A549 (cell line): ENCODE measurements at regions not wholly inside any gene's neighbourhood (a gene's known extent, or its start where the extent isn't known, plus 50 kb on each side); places are given as distances from the start of the nearest gene placed in this dataset.

Experiments used
- ATAC-seq, 2 experiments: fragments of 200-7000 bp in 1 of 2; fragments of >200 bp in 1 of 2; cut with Nextera tagmentation in 1 of 2; cut with Tn5 transposase in 1 of 2; 3 replicates each; pipeline versions ENCODE4 v1.8.0 to v1.9.1; 2018 to 2020; ENCODE audit warnings: mild to moderate bottlenecking in 1 of 2, moderate library complexity in 1 of 2
- CTCF ChIA-PET: fragments of 300-600 bp; sonication (Branson Sonifier 250); formaldehyde crosslinking; extraction: SDS; loops from one replicate; lab custom pipeline; 2021; ENCODE audit warnings: antibody characterized with exemption, inconsistent platforms; lab: Yijun Ruan, JAX
- POLR2A ChIA-PET: fragments of 350-600 bp; formaldehyde crosslinking; extraction: SDS; loops from one replicate; lab custom pipeline; 2021; ENCODE audit warnings: antibody characterized with exemption, inconsistent platforms; lab: Yijun Ruan, JAX
- DNase-seq, 2 experiments: peaks; one replicate each; pipeline versions ENCODE4 v3.0.0 to v3.0.0-alpha.2; 2011 to 2016; ENCODE audit warnings: low read depth in 1 of 2, low spot score in 1 of 2
- FAIRE-seq: peaks from 2 replicates; lab custom pipeline; 2011; peaks lifted over from hg19 to GRCh38; lab: Jason Lieb, UNC
- H3K27ac ChIP-seq, 2 experiments: fragments of >200 bp; sonication (Bioruptor Twin); formaldehyde crosslinking; 3 replicates each; pipeline ENCODE4 v1.5.1; 2016 to 2017
- H3K4me1 ChIP-seq: fragments of >200 bp; sonication (Bioruptor Twin); formaldehyde crosslinking; 3 replicates; pipeline ENCODE4 v1.6.1; 2016
- H3K4me2 ChIP-seq: fragments of >200 bp; sonication (Bioruptor Twin); formaldehyde crosslinking; 3 replicates; pipeline ENCODE4 v1.6.1; 2016
- H3K4me3 ChIP-seq: fragments of >200 bp; sonication (Bioruptor Twin); formaldehyde crosslinking; 3 replicates; pipeline ENCODE4 v1.5.1; 2016
- H3K9me3 ChIP-seq: fragments of >200 bp; sonication (Bioruptor Twin); formaldehyde crosslinking; 3 replicates; pipeline ENCODE4 v1.6.1; 2016
- BHLHE40 ChIP-seq: IDR thresholded peaks from 2 replicates; pipeline ENCODE4 v1.6.1; 2012; ENCODE audit warnings: low read depth, low read length, inconsistent platforms
- CBX2 ChIP-seq: fragments of 200-600 bp; sonication (generic); IDR thresholded peaks from 2 replicates; pipeline ENCODE4 v1.6.1; 2016; ENCODE audit warnings: low read depth, mild to moderate bottlenecking, borderline replicate concordance
- CHD2 ChIP-seq: fragments of 150-350 bp; IDR thresholded peaks from 2 replicates; pipeline ENCODE4 v1.6.1; 2014; ENCODE audit warnings: low read length; ENCODE audit not compliant: partially characterized antibody
- CHD4 ChIP-seq: fragments of 200-600 bp; sonication (generic); IDR thresholded peaks from 2 replicates; pipeline ENCODE4 v1.6.1; 2016; ENCODE audit warnings: antibody characterized with exemption, mild to moderate bottlenecking, borderline replicate concordance
- ESRRA ChIP-seq: fragments of 150-350 bp; IDR thresholded peaks from 2 replicates; pipeline ENCODE4 v1.6.1; 2014; ENCODE audit warnings: mild to moderate bottlenecking, low read length, borderline replicate concordance
- GATA3 ChIP-seq: IDR thresholded peaks from 2 replicates; pipeline ENCODE4 v1.6.1; 2012; ENCODE audit warnings: borderline replicate concordance
- HDAC2 ChIP-seq: fragments of 200-600 bp; sonication (generic); IDR thresholded peaks from 2 replicates; pipeline ENCODE4 v1.6.1; 2016
- HEYL ChIP-seq: fragments of 250-450 bp; sonication (Bioruptor Pico); IDR thresholded peaks from 2 replicates; pipeline ENCODE4 v1.8.0; 2021; ENCODE audit warnings: mild to moderate bottlenecking, moderate library complexity
- HOXB5 ChIP-seq: fragments of 250-450 bp; sonication (Bioruptor Pico); IDR thresholded peaks from 2 replicates; pipeline ENCODE4 v1.5.0; 2020; ENCODE audit warnings: mild to moderate bottlenecking, moderate library complexity
- KDM5A ChIP-seq: fragments of 200-600 bp; sonication (generic); IDR thresholded peaks from 2 replicates; pipeline ENCODE4 v1.6.1; 2016; ENCODE audit warnings: antibody characterized with exemption, mild to moderate bottlenecking
- MAZ ChIP-seq: fragments of 150-350 bp; IDR thresholded peaks from 2 replicates; pipeline ENCODE4 v1.6.1; 2014; ENCODE audit warnings: antibody characterized with exemption, low read depth, low read length, borderline replicate concordance
- NR3C1 ChIP-seq: fragments of >200 bp; sonication (Bioruptor Twin); formaldehyde crosslinking; IDR thresholded peaks from 3 replicates; pipeline ENCODE4 v1.6.1; 2017
- PHF8 ChIP-seq: fragments of 200-600 bp; sonication (generic); IDR thresholded peaks from 2 replicates; pipeline ENCODE4 v1.6.1; 2016; ENCODE audit warnings: low read depth, mild to moderate bottlenecking, antibody characterized with exemption, moderate library complexity, borderline replicate concordance
- POLR2A ChIP-seq: IDR thresholded peaks from 2 replicates; pipeline ENCODE4 v1.6.1; 2012; ENCODE audit warnings: mild to moderate bottlenecking, low read length
- RAD21 ChIP-seq, 2 experiments: fragments of >200 bp in 1 of 2; sonication (Bioruptor Twin) in 1 of 2; formaldehyde crosslinking in 1 of 2; IDR thresholded peaks in 1 of 2; conservative IDR thresholded peaks in 1 of 2; 2 replicates in 1 of 2; 3 replicates in 1 of 2; pipeline ENCODE4 v1.6.1; 2012 to 2018; ENCODE audit warnings: inconsistent platforms in 1 of 2
- RCOR1 ChIP-seq: fragments of 150-350 bp; IDR thresholded peaks from 2 replicates; pipeline ENCODE4 v1.6.1; 2014; ENCODE audit warnings: antibody characterized with exemption, low read length, low read depth
- RFX5 ChIP-seq: fragments of 450-650 bp; IDR thresholded peaks from 2 replicates; pipeline ENCODE4 v1.7.1; 2014; ENCODE audit warnings: antibody characterized with exemption, mild to moderate bottlenecking, moderate library complexity
- RNF2 ChIP-seq: fragments of 200-600 bp; sonication (generic); IDR thresholded peaks from 2 replicates; pipeline ENCODE4 v1.6.1; 2016; ENCODE audit warnings: low read depth, mild to moderate bottlenecking, antibody characterized with exemption, moderate library complexity, borderline replicate concordance
- SMC3 ChIP-seq: fragments of >200 bp; sonication (Bioruptor Twin); formaldehyde crosslinking; IDR thresholded peaks from 3 replicates; pipeline ENCODE4 v1.6.1; 2018; ENCODE audit warnings: inconsistent platforms
- SREBF2 ChIP-seq: fragments of 450-650 bp; IDR thresholded peaks from 2 replicates; pipeline ENCODE4 v1.6.1; 2014; ENCODE audit warnings: mild to moderate bottlenecking, moderate library complexity
- TFCP2L1 ChIP-seq: fragments of 250-450 bp; sonication (Bioruptor Pico); IDR thresholded peaks from 2 replicates; pipeline ENCODE4 v1.5.0; 2021; ENCODE audit warnings: mild to moderate bottlenecking
- TP53 ChIP-seq: fragments of 250-450 bp; sonication (Bioruptor Pico); IDR thresholded peaks from 2 replicates; pipeline ENCODE4 v1.5.0; 2021; ENCODE audit warnings: mild to moderate bottlenecking, moderate library complexity
- ZNF302 ChIP-seq: fragments of 250-450 bp; sonication (Bioruptor Pico); IDR thresholded peaks from 2 replicates; pipeline ENCODE4 v1.9.0; 2021; ENCODE audit warnings: inconsistent platforms, mild to moderate bottlenecking, moderate library complexity
- ZSCAN20 ChIP-seq: fragments of 250-450 bp; sonication (Bioruptor Pico); IDR thresholded peaks from 2 replicates; pipeline ENCODE4 v1.8.0; 2022; ENCODE audit warnings: mild to moderate bottlenecking, moderate library complexity
- WGBS: methylation state at CpG from one replicate; pipeline ENCODE4 v1.1.6; 2017; ENCODE audit errors: missing lambda C conversion rate; 5-methylcytosine and 5-hydroxymethylcytosine counted together
- TF ChIP-seq, protein P1 (sequence below): fragments of 150-350 bp; IDR thresholded peaks from 2 replicates; pipeline ENCODE4 v1.6.1; 2014; ENCODE audit warnings: low read depth, mild to moderate bottlenecking, low read length
- TF ChIP-seq, protein P2 (sequence below): IDR thresholded peaks from 2 replicates; pipeline ENCODE4 v1.6.1; 2012; ENCODE audit warnings: low read depth, borderline replicate concordance
- TF ChIP-seq, protein P3 (sequence below): fragments of 450-650 bp; IDR thresholded peaks from 2 replicates; pipeline ENCODE4 v1.6.1; 2014; ENCODE audit warnings: antibody characterized with exemption
- TF ChIP-seq, protein P4 (sequence below): fragments of >200 bp; sonication (Bioruptor Twin); formaldehyde crosslinking; IDR thresholded peaks from 3 replicates; pipeline ENCODE4 v1.5.1; 2016

DNA sequence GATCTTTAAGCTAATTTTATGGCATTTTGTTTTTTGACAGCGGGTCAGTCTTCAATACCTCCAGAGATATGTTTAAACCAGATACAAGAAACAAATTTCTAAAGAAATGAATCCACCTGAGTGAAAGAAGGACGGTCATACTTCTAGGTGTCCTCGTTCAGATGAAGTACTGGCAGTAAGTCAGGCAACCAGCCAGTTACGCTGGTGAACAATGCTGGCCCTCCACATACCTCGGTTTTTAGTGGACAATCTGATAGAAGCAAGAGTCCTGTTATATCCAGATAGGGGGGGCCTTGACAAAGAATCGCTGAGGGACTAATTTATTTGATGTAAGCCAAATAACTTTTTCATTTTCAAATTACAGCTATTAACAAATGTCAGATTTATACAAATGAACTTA lies 266.4 kb upstream of the KLF14 start:
- POLR2A ChIA-PET, result no interaction called here
- FAIRE-seq (no peak), DNase-seq (no peak), ATAC-seq (no peak)
- Histone ChIP-seq H3K27ac (no peak overlapping the region), H3K9me3 (peaks cover 15% of the 10 kb centered on the region; the same call in 2 of the 3 replicates), H3K4me3 (no peak overlapping the region), H3K4me2 (no peak overlapping the region), H3K4me1 (peaks cover 45% of the 10 kb centered on the region)
- TF ChIP-seq CBX2 (no peak), ESRRA (no peak), POLR2A (no peak), RNF2 (no peak), SMC3 (no peak), HOXB5 (no peak), RCOR1 (no peak), BHLHE40 (no peak), KDM5A (no peak), CHD4 (no peak), TFCP2L1 (no peak), MAZ (no peak), SREBF2 (no peak), NR3C1 (no peak), RAD21 (conservative IDR thresholded peaks at IDR 0.05 in 1 of 2, IDR thresholded peaks at IDR 0.05 in 1 of 2) (no peak)
- TF ChIP-seq, protein P1, sequence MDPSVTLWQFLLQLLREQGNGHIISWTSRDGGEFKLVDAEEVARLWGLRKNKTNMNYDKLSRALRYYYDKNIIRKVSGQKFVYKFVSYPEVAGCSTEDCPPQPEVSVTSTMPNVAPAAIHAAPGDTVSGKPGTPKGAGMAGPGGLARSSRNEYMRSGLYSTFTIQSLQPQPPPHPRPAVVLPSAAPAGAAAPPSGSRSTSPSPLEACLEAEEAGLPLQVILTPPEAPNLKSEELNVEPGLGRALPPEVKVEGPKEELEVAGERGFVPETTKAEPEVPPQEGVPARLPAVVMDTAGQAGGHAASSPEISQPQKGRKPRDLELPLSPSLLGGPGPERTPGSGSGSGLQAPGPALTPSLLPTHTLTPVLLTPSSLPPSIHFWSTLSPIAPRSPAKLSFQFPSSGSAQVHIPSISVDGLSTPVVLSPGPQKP, result no peak
- TF ChIP-seq, protein P2, sequence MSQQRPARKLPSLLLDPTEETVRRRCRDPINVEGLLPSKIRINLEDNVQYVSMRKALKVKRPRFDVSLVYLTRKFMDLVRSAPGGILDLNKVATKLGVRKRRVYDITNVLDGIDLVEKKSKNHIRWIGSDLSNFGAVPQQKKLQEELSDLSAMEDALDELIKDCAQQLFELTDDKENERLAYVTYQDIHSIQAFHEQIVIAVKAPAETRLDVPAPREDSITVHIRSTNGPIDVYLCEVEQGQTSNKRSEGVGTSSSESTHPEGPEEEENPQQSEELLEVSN, result no peak
- WGBS, result 92% methylated on average over 6 of the region's 6 CpGs
- CTCF ChIA-PET, result interaction anchor here (0.6 to 5.1 kb wide), 7 partner anchors 11 to 104 kb away, joined by 3 to 49 read pairs (median 8); no protein-coding TSS in a partner anchor

DNA sequence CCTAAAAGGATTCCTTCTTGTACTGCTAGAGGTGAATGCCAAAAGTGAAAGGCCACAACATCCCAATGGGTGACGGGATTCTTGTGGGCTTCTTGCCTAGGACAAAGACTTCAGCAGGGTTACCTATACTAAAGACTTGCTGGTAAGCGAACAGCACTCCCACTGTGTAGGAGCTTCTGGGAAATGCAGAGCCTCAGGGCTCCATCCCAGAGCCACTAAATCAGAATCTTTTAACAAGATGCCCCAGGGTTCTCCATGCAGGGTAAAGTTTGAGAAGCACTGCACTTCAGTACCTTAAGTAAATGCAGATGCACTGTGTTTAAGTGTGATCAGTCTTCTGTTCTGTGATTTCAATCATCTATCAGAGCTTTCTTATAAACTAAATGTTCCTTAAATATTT lies 266.9 kb upstream of the KLF14 start:
- POLR2A ChIA-PET, result no interaction called here
- ATAC-seq (no peak), FAIRE-seq (no peak)
- no peak overlapping the region for H3K4me2 ChIP-seq
- TF ChIP-seq ZNF302 (CRISPR knock-in tag), result no peak
- TF ChIP-seq CHD2, result no peak
- no peak for TF ChIP-seq HDAC2
- TF ChIP-seq, protein P3, sequence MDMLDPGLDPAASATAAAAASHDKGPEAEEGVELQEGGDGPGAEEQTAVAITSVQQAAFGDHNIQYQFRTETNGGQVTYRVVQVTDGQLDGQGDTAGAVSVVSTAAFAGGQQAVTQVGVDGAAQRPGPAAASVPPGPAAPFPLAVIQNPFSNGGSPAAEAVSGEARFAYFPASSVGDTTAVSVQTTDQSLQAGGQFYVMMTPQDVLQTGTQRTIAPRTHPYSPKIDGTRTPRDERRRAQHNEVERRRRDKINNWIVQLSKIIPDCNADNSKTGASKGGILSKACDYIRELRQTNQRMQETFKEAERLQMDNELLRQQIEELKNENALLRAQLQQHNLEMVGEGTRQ, result no peak
- no peak for TF ChIP-seq RCOR1
- TF ChIP-seq NR3C1, result no peak
- no peak for TF ChIP-seq POLR2A
- TF ChIP-seq ZSCAN20 (CRISPR knock-in tag), result no peak
- TF ChIP-seq PHF8, result no peak
- TF ChIP-seq, protein P4, sequence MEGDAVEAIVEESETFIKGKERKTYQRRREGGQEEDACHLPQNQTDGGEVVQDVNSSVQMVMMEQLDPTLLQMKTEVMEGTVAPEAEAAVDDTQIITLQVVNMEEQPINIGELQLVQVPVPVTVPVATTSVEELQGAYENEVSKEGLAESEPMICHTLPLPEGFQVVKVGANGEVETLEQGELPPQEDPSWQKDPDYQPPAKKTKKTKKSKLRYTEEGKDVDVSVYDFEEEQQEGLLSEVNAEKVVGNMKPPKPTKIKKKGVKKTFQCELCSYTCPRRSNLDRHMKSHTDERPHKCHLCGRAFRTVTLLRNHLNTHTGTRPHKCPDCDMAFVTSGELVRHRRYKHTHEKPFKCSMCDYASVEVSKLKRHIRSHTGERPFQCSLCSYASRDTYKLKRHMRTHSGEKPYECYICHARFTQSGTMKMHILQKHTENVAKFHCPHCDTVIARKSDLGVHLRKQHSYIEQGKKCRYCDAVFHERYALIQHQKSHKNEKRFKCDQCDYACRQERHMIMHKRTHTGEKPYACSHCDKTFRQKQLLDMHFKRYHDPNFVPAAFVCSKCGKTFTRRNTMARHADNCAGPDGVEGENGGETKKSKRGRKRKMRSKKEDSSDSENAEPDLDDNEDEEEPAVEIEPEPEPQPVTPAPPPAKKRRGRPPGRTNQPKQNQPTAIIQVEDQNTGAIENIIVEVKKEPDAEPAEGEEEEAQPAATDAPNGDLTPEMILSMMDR, result no peak
- no peak for TF ChIP-seq HEYL (CRISPR knock-in tag)
- no peak for TF ChIP-seq HOXB5
- TF ChIP-seq TFCP2L1, result no peak
- no peak for TF ChIP-seq GATA3
- TF ChIP-seq TP53 (CRISPR knock-in tag), result no peak
- TF ChIP-seq RFX5, result no peak
- TF ChIP-seq, protein P2, result no peak
- no peak for TF ChIP-seq KDM5A
- TF ChIP-seq ESRRA, result no peak
- TF ChIP-seq, all 56 proteins: peak for 0
- Histone ChIP-seq H3K9me3 (peaks cover 15% of the 10 kb centered on the region; the same call in 2 of the 3 replicates), H3K4me1 (peaks cover 40% of the 10 kb centered on the region), H3K27ac (no peak overlapping the region), H3K4me3 (no peak overlapping the region)
- DNase-seq, result no peak
- WGBS, result 43% methylated on average over 2 of the region's 2 CpGs
- CTCF ChIA-PET, result interaction anchor here (0.6 to 5.1 kb wide), 7 partner anchors 11 to 104 kb away, joined by 3 to 49 read pairs (median 8); no protein-coding TSS in a partner anchor
